Muscle of leg (tissue), 3 donors: ENCODE measurements at regions not wholly inside any gene's neighbourhood (a gene's known extent, or its start where the extent isn't known, plus 50 kb on each side); places are given as distances from the start of the nearest gene placed in this dataset.

Experiments
- DNase-seq: peaks from one replicate; pipeline ENCODE4 v3.0.0; 2013
- H3K27ac ChIP-seq: one replicate; pipeline ENCODE4 v1.5.1; 2013; ENCODE audit warnings: mild to moderate bottlenecking, low read length, control low read depth
- H3K27me3 ChIP-seq: one replicate; pipeline ENCODE4 v1.6.1; 2013; ENCODE audit warnings: low read length; ENCODE audit not compliant: control insufficient read depth, insufficient read depth
- H3K36me3 ChIP-seq: one replicate; pipeline ENCODE4 v1.6.1; 2013; ENCODE audit warnings: low read length; ENCODE audit not compliant: control insufficient read depth, insufficient read depth
- H3K4me1 ChIP-seq: one replicate; pipeline ENCODE4 v1.6.1; 2013; ENCODE audit warnings: low read length; ENCODE audit not compliant: control insufficient read depth, insufficient read depth
- H3K4me3 ChIP-seq: one replicate; pipeline ENCODE4 v1.5.1; 2013; ENCODE audit warnings: low read length, control low read depth
- H3K9me3 ChIP-seq: replicated peaks from 2 replicates; pipeline ENCODE4 v1.6.1; 2013; ENCODE audit warnings: low read depth, low read length; ENCODE audit not compliant: control insufficient read depth
- WGBS: methylation state at CpG from one replicate; pipeline ENCODE4 v1.1.5; 2013; ENCODE audit warnings: missing lambda C conversion rate; ENCODE audit not compliant: insufficient coverage; 5-methylcytosine and 5-hydroxymethylcytosine counted together

DNA sequence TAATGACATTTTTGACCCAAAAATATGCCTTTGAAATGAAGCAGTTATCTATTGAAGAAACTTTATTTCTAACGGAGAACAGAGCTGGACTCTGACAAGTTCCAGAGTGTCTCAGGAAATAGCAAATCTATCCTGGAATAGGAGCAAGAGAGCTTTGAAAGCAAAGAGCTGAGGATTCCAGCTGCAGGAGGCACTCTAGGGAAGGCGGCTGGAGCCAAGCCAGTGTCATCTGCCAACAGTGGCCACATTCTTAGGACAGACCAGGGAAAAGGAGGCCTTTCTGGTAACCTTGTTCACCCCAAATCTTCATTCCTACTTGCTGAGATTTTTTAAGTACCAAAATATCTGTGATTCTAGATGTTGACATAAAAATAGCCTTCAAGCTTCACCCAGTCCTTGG lies 493.5 kb upstream of the B3GAT1 start:
- DNase-seq = peak; percentile 64
- peaks cover 2% of the 10 kb centered on the region for H3K27me3 ChIP-seq
- no peaks in the 10 kb centered on the region for H3K36me3 ChIP-seq
- no peak overlapping the region for H3K27ac ChIP-seq
- H3K9me3 ChIP-seq = no peaks in the 10 kb centered on the region
- no peak overlapping the region for H3K4me3 ChIP-seq
- WGBS = 0% methylated on average over 1 of the region's 2 CpGs
- H3K4me1 ChIP-seq = peaks cover 21% of the 10 kb centered on the region

DNA sequence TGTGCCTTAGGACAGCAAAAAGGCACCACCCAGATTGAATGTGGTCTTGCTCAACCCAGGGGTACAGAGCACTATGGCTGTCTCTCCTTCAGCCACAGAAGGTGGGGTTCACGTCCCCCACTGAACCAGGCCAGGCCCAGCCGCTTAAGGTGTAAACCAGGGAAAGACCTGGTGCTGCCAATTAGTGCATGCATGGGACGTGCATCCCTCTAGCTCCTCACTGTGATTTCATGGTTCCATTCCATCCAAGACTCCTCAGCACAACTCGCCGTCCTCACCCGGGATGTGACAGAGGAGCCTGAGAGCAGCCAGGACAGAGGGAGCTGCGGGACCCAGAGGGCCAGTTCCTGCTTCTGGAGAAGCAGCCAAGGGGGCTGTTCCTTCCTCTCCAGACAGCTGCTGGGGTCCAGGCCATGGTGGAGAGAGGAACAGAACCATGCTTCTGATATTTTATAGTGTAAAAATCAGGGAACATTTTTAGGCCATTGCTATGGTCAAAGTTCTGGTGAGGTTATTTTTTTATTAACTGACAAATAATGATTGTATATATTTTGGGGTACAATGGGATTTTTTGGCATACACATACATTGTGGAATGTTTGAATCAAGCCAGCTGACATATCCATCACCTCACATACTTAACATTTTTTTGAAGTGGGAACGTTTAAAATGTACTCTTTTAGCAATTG lies 492.2 kb upstream of the B3GAT1 start:
- Histone ChIP-seq H3K4me3 (no peak overlapping the region), H3K36me3 (no peaks in the 10 kb centered on the region), H3K9me3 (no peaks in the 10 kb centered on the region), H3K4me1 (peaks cover 21% of the 10 kb centered on the region), H3K27ac (no peak overlapping the region), H3K27me3 (peaks cover 2% of the 10 kb centered on the region)
- whole genome bisulfite sequencing = 68% methylated on average over 4 of the region's 8 CpGs
- peak; percentile 16 for DNase-seq

DNA sequence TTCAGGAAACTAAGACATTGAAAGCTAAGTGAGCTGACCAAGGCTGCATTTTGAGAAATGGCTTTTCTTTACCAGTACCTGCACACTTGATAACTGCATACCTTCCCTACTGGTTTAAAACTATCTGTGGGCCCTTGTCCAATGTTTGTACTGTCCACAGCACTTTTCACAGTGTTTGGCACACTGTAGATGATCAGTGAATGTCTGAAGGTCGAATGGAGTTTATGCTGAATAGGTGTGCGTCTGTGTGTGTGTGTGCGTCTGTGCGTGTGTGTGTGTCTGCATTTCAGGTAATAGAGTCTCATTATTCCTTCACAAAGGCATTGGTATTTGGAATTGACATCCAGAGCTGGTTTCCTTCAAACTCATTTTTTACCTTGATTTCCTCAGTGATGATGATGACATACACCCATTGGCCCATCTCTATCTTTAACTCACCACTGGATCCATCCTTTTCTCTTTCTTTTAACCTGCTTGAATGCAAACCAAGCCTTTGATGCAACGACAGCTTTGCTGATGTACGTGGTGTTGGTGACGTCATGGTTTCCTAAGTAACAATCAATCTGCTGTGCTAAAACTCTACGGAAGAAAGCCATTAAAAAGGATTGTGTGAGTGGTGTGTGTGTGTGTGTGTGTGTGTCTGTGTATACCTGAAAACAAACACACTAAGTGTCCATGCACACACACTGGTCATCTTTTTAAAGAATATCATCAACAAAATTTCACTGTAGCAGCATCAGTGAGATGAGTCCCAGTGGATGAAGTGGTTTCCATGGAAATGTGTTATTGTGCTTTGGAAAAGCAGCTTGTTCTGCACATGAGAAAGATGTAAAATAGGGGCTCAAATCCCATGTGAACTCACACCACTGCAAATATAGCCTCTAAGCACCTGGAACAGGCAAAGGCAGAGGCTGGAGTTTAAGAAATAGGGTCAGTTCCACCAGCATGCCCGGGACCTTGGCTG lies 490.2 kb upstream of the B3GAT1 start:
- 29% methylated on average over 1 of the region's 9 CpGs for WGBS
- Histone ChIP-seq H3K27ac (no peak overlapping the region), H3K4me1 (peaks cover 21% of the 10 kb centered on the region)

DNA sequence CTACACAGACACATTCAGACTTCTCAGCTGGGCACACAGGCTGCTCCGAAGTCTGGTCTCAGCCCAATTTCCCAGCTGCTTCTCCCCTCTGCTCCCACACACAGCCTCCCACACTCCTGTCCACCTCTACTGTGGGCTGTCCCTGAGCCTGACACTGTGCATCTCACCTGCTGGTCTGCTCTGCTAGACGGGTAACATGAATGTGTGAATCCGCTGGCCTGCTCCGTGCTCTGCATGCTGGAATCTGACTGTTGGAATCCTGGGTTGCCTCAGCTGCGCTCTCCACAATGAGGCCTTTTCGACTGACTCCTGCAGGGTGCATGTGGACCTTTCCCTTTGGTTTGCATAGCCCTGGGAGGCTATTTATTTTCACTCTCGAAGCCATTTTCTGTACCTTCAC lies 489.5 kb upstream of the B3GAT1 start:
- Histone ChIP-seq H3K9me3 (no peaks in the 10 kb centered on the region), H3K4me1 (peaks cover 21% of the 10 kb centered on the region), H3K27me3 (no peaks in the 10 kb centered on the region), H3K27ac (no peak overlapping the region), H3K4me3 (no peak overlapping the region), H3K36me3 (no peaks in the 10 kb centered on the region)
- no peak for DNase-seq
- 71% methylated on average over 7 of the region's 7 CpGs for WGBS

More for the DNA sequence above, 490.2 kb upstream of the B3GAT1 start:
- Histone ChIP-seq H3K4me3 (no peak overlapping the region), H3K27me3 (no peaks in the 10 kb centered on the region), H3K36me3 (no peaks in the 10 kb centered on the region), H3K9me3 (no peaks in the 10 kb centered on the region)
- DNase-seq = peak; percentile 85

DNA sequence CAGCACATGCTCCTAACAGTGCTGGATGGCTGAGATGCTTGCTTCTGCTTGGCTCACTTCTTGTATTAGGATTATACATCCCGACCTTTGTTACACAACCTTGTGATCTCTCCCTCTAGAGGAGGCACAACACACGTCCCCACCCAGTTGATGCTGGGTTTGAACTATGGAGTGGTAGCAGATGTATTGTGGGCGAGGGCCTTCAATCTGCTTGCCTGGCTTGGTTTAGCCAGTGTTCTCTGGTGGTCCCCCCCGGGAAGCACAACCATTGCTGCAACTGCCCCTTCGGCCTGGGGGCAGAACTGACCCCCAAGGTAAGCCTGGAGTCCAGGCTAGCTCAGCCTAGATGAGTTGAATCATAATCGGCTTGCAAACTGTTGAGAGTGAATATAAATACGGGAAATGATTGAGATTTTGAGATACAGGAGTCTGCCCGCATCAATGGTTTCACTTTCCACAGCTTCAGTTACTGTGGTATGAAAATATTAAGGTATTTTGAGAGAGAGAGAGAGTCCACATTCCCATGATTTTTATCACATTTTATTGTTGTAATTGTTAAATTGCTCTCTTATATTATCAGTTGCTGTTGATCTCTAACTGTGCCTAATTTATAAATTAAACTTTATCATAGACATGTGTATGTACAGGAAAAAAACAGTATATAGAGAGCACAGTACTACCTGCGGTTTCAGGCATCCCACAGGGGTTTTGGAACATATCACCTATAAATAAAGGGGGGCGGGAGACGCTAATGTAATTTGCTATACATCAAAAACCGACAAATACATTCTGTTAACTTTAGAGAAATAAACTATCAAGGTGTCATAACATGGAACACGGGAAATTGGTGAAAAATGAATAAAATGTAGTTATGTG lies 482.0 kb upstream of the B3GAT1 start:
- H3K36me3 ChIP-seq = no peaks in the 10 kb centered on the region
- H3K27me3 ChIP-seq = no peaks in the 10 kb centered on the region
- DNase-seq = no peak
- H3K27ac ChIP-seq = no peak overlapping the region
- no peak overlapping the region for H3K4me3 ChIP-seq
- H3K9me3 ChIP-seq = no peaks in the 10 kb centered on the region
- no peaks in the 10 kb centered on the region for H3K4me1 ChIP-seq
- 96% methylated on average over 5 of the region's 13 CpGs for WGBS

DNA sequence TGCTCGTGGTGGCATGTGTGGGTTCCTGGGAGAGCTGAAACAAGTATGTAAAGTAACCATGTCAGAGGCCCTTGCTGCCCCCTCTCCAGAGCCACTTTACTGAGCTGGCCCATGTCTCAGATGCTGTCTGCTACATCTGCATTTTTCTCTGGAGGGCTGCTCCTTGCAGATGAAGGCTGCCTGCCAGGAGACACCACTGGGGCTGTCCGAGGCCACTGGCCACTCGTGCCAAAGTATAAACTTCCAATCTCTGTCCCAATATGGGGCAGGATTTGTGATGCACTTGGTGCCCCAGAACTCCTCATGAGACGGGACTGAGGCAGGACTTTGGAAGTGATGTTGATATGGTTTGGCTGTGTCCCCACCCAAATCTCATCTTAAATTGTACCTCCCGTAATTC lies 478.4 kb upstream of the B3GAT1 start:
- no CpG with 5 or more reads among the region's 5 CpGs for WGBS
- no peaks in the 10 kb centered on the region for H3K27me3 ChIP-seq

DNA sequence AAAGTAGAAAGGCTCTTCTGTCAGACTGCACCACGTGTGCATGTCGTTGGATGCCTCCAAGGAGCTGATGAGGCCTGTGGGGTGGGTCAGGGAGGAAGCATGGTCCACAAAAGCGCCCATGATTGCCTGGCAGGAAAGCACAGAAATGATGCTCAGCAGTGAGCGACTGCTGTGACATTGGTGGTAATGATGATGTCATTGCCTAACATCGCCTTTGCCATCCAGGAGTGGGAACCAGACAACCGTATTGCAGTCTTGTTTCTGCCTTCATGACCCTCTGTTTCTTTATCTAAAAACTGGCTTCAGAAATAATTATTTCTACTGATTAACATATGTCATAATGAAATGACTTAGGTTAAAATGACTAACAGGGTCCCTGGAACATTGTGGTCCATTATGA lies 477.8 kb upstream of the B3GAT1 start:
- WGBS = 87% methylated on average over 4 of the region's 6 CpGs
- Histone ChIP-seq H3K4me3 (no peak overlapping the region), H3K27ac (no peak overlapping the region), H3K9me3 (no peaks in the 10 kb centered on the region), H3K36me3 (no peaks in the 10 kb centered on the region), H3K27me3 (no peaks in the 10 kb centered on the region), H3K4me1 (no peaks in the 10 kb centered on the region)
- no peak for DNase-seq

More for the DNA sequence above, 478.4 kb upstream of the B3GAT1 start:
- Histone ChIP-seq H3K36me3 (no peaks in the 10 kb centered on the region), H3K9me3 (no peaks in the 10 kb centered on the region), H3K4me3 (no peak overlapping the region), H3K27ac (no peak overlapping the region), H3K4me1 (no peaks in the 10 kb centered on the region)
- no peak for DNase-seq

DNA sequence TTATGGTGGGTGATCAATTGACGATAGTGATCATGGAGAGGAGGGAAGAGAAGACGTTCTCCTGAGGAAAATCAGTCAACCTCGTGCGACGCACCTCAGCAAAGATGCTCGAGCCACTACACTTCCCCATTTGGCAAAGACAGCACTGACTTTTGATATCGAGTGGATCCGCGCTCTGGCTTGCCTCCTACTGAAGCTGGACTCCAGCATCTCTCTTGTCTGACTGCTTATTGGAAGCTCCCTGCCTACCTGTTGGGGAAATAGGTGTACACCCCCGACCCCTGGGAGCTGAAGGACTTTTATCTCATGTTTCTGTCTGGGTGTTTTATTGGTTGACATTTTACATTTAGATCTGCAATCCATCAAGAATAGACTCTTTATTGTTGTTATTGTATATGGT lies 476.8 kb upstream of the B3GAT1 start:
- H3K4me3 ChIP-seq = no peak overlapping the region
- no peaks in the 10 kb centered on the region for H3K9me3 ChIP-seq
- no peaks in the 10 kb centered on the region for H3K27me3 ChIP-seq
- no peaks in the 10 kb centered on the region for H3K36me3 ChIP-seq
- H3K27ac ChIP-seq = no peak overlapping the region
- DNase-seq = no peak
- WGBS = 40% methylated on average over 2 of the region's 10 CpGs
- H3K4me1 ChIP-seq = no peaks in the 10 kb centered on the region

DNA sequence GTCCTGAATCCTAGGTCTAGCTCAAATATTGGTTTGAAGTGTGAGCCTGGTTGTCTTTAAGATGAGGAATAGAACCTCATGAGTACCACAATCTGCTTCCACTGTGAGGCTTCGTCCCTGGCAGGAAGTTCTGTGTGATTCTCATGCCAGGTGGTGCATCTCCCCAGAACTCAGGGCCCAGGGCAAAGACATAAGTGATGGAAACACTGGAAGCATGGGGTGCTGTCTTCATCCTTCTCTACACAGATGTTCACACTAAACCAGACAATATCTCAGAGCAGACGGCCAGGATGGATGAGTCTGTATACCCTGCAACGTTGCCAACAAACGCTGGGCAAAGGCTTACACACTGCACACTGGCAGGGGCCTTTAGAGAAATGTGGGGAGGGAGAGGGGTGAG lies 475.9 kb upstream of the B3GAT1 start:
- no peak overlapping the region for H3K4me3 ChIP-seq
- no CpG with 5 or more reads among the region's 4 CpGs for WGBS
- no peaks in the 10 kb centered on the region for H3K9me3 ChIP-seq
- H3K36me3 ChIP-seq = no peaks in the 10 kb centered on the region
- DNase-seq = no peak
- no peak overlapping the region for H3K27ac ChIP-seq
- no peaks in the 10 kb centered on the region for H3K4me1 ChIP-seq
- H3K27me3 ChIP-seq = peaks cover 4% of the 10 kb centered on the region

DNA sequence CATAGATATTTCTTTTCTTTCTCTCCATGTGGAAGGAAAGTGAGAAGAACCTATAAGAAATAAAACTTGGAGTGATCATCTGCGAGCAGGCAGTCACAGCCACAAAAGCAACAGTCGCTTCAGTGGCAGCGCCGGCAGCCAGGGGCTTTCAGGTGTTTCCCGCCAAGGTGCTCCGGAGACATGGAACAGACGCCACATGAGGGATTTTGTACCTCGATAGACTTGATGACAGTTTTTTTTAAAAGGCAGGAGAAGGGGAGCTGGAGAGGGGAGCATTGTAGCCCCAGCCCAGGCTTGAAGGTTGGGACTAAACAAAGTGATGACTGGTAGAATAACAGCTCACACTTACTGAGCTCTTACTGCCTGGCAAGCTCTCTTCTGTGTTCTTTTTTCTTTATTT lies 471.4 kb upstream of the B3GAT1 start:
- Histone ChIP-seq H3K27ac (no peak overlapping the region), H3K36me3 (no peaks in the 10 kb centered on the region), H3K4me3 (no peak overlapping the region), H3K9me3 (no peaks in the 10 kb centered on the region), H3K27me3 (peaks cover 8% of the 10 kb centered on the region), H3K4me1 (no peaks in the 10 kb centered on the region)
- no peak for DNase-seq
- WGBS = 53% methylated on average over 8 of the region's 8 CpGs
